NAMALWA (cell line): ENCODE measurements at regions not wholly inside any gene's neighbourhood (a gene's known extent, or its start where the extent isn't known, plus 50 kb on each side); places are given as distances from the start of the nearest gene placed in this dataset.

Source experiments
- DNase-seq: peaks from one replicate; pipeline ENCODE4 v3.0.0-alpha.2; 2015; ENCODE audit warnings: low spot score

DNA sequence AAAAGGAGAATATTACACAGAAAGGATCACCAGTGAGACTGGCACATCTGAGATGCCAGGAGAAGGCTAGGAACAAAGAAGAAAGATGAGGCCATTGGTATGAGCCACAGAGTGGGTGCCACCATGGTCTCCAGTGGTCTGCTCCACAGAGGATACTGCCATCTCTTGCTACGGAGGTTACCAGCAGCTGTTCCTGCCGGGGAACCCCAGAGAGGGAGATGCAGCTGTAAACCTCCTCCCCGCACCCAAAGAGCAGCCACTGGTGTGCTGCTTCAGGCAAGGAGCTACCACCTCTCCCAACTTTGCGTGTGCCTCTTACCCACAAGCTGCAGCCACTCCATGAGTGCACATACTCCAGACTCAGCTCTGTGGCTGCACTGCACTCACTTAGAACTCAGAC is 201.5 kb upstream of the RTL1 start:
- no peak for DNase-seq

DNA sequence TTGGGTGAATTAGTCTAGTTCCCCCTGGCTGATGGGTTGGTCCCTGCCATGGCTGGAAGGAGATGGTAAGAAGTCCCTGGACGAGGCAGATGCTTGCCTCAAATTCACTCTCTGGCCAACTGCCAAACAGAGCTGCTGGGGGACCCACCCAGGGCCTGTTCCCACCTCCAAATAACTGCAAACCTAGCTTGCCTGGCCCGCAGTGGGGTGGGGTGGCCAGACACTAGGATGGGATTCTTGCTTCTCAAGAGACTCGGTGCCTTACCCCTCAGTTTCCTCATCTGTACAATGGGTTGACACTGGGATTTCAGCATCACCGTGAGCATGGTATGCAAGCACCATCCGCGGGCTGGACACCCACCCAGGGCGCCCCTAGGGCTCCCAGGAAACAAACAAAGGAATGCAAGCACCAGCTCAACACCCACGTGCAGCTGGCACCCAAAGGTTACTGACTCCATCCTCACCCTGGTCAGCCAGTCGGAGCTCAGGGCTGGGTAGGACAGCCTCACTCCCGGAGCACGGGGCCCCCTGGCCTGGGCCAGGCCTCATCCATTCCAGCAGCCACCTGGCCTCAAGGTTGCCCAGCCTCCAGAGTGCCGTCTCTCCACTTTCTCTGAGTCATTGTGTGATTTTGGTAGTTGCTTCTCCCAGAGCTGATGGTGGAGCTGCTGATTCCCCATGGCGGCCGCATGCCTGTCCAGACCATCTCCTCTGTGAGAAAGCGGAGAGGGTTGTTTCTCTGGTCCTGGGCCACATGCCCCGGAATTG is 205.2 kb upstream of the RTL1 start:
- no peak for DNase-seq

DNA sequence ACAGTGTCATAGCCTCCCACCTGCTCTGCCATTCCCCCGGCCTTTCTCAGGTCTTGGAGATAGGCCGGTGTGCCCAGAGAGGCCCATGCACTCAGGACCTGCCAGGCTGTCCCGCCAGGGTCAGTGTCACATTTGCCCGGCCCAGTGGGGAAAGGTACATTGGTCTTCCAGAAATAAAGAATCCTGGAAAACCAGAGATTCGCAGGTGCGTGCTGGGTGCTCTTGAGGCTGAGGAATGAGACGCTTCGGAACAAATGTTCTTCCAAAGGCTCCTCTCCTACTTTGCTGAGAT is 205.8 kb upstream of the RTL1 start:
- no peak for DNase-seq

DNA sequence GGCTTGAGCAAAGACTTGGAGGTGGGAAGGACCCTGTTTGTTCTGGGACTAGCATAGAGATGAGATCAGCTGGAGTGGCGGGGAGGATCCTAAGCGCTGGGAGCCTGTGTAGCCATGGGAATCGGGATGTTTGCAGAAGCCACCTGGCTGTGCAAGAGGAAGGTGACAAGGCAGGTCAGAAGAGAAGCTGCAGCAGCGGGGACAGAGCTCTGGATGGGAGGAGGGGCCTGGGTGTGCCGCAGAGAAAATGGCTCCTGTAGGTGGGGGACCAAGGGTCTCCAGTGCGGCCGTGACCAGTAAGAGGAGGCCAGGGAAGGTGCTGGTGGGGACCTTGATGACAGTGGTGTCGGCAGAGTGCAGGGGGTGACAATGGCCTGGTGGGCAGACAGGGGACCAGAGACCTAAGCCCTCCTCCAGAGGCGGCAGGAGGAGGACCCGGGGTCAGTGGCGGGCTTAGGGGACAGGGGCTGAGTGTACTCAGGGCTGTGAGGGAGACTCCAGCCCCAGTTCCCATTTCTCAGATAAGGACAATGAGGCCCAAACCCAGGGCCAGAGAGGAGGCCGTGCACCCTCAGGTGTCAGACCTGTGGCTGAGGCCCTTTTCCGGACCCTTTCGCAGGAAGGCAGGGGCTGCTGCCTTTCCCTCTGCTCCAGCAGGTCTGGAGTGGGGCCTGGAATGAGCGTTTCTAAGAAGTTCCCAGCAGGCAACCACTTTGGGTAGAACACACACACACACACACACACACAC is 206.6 kb upstream of the RTL1 start:
- no peak for DNase-seq

DNA sequence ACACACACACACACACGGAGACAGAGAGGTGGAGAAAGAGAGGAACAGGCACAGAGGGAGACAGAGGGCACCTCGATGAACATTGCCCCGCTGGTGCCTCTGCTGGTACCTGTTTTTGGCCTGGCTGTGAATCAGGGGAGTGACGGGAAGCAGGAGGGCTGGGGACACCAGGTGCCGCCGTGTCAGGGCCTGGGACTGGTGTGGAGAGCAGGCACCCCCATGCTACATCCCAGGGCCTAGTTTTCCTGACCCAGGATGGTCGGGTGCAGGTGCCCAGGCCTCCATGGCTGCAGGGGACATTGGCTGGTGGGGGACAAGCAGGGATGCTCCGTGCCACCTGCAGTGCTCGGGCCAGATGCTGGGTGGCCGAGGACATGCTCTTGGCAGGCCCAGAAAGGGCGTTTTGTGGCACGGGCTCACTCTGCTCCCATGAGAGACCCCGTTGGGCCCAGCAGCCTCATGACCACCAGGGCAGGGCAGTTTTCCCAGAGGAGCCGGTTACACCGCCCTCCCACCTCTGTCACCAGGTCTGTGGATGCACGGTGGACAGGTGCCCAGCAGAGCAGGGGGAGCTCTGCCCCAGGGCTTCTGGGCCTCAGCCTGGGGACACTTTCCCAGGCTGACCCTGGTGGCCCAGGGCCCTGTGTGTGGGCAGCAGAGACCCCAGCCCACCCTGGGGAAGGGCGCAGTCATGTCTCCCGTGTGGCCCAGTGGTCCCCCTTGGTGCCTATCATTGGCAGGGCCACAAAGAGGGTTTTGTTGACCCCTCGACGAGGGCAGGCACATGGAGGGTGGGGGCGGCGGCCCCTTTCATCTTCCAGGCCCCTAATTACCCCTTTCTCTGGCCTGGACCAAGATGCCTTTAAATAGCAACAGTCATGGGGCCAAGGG is 207.5 kb upstream of the RTL1 start:
- DNase-seq, result no peak

DNA sequence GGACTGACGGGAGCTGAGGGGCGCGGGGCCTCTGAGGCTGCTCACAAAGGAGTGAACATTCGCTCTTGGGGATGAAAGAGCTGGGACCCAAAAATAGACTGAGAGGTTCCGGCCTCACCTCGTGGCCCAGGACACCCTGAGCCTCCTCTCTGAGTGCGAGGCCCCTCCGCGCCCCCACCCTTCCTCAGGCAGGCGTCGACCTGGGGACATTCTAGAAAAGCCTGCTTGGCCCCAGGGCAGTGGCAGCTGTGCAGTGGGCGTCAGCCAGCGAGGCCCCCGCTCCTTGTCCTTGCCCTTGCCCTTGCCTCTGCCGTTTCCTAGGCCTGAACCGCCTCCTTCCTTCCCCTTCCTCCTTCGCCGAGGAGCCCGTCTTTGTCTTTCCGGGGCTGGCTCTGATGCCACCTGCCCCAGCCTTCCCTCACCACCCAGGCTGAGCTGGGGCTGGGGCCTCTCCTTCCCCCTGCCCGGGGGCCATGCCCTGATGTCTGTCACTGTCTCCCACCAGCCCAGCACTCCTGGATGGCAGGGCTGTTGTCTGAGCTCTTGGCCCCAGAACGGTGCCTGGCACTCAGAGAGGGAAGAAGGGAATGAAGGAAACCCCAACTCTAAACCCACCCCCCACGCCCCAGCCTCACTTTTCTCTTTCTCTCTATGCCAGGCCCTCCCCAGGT is 208.2 kb upstream of the RTL1 start:
- no peak for DNase-seq

DNA sequence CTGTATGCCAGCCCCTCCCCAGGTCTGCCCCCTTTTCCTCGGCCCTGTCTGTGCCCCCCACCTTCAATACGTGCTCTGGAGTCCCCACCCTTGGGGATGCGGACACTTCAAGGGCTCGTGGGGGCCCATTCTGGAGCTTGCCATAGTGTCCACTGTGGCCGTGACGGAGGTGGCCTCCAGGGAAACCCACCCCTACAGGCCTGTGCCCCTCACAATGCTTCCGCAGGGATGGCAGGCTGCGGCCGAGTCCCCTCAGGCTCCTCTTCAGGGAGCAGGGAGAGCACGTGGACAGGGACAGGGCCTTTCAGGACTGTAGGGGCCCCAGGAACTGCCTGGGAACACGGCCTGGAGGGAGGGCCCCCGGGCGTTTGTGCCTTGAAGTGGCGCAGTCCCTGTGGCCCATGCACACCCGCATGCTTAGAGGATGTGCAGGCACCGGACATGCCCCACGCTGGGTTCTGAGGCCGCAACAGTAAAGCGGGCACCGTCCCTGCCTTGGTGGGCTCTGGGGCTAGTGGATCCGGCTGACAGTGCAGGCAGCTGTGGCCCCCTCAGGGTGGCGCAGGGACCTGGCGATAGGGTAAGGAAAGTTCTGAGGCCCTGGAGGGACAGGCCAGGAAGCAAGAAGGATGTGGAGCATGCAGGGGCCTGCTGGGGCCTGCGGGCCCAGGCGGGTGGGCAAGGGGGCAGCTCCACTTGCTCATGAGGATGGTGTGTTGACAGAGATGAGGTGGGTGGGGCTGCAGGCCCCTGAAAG is 209.0 kb upstream of the RTL1 start:
- DNase-seq, result no peak

DNA sequence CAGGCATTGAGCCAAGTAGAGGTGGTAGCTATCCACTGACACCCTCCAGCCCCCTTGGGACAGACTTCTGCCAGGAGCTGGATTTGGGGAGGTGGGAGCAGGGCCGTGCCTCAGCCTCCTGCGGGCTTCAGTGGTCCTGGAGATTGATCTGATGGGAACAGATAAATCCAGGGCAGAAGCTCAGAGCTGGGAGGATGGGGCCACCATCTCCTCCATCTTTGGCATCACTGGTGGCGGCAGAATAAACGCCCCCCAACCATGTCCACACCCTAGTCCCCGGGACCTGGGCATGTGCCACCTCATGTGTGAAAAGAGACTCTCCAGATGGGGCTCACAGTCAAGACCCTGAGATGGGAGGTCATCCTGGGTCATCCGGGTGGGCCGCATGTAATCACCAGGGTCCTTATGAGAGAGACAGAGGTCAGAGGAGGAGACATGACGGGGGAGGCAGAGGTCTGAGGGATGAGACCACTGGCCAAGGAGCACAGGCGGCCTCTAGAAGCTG is 209.6 kb upstream of the RTL1 start:
- no peak for DNase-seq

DNA sequence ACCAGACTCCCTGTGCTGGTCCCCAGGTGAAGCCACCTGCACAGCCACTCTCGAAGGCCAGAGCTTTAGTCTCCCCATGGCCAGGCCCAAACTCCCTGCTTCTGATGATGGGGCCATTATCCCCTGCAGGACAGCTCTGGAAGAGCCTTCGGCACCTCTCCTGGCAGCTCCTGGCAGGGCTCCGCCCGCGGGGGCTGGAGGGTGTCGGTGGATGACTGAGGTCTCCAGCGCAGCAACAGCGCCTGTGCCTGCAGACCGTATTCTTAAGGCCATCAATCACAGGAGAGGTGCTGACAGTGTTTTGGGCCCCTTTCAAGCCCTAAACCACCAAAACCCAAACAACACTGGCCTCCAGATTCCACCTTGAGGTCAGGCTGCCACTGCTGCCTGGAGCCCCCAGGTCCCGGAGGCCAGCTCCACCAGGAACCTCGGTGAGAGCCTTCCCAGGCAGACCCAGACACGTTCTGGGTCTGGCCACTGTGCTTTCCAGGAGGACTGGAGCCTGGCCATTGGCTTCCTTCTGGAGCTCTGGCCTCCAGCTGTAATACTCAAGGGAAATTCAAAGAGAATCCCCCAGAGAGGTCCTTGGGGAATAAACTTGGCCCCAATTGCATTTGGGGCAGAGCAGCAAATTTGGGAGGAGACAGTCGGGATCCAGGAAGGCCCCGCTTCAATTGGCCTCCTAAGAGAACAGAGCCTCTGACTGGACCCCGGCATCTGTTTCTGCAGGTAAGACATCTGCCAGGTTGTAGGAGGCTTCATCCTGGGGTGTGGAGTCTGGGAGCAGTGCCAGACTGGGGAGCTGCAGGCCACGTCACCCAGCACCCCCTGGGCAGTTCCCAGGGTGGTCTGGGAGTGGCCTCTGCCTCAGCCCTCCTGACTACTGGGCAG is 210.6 kb upstream of the RTL1 start:
- DNase-seq, result no peak

DNA sequence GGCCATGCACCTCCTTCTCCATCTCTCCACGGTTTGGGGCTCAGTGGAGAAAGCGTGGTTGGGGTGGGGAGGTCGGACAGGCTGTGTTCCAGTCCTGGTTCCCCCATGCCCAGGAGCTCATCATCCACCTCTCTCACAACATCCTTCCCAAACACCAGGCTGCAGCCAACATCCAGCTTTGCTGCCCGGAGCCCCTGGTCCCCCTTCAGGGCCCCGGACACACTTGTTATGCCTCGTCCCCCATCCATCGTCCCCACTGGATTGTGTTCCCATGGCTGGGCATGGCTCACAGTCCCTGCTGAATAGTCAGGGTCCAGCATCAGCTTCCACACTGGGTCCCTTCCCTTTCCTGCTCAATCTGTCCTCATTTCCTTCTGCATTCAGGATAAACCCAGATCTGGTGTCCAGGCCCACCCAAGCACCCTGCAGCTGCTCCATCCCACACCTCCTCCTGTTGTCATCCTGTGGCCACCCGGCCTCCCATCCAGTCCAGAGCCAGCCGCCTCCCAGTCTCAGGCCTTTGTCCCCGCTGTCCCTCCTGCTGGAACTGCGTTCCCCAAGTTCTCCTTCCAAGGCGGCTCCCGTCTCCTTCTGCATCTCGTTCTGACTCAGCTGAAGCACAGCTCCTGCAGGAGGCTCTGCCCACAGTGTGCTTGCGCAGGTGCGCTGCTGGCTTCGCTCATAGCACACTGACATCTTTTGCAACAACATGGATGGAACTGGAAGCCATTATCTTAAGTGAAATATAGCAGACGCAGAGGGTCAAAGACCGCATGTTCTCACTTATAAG is 211.4 kb upstream of the RTL1 start:
- DNase-seq, result no peak

DNA sequence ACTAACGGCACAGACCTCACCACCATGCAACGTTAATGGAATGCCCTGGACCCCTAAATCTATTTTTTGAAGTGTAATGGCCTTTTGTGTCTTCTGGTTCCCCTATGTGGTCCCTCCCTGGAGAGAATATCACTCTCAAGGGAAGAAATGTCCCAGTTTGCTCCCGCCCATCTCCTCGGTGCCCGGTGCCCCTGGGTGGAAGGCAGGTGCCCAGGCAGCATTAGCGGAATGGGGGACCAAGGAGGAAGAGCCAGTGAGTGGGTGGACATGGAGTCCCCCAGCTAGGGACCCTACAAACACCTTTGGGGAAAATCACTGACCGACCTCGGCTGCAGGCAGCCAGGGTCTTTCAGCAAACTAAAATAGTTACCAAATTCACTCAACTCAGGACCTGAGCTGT is 212.1 kb upstream of the RTL1 start:
- DNase-seq, result no peak

DNA sequence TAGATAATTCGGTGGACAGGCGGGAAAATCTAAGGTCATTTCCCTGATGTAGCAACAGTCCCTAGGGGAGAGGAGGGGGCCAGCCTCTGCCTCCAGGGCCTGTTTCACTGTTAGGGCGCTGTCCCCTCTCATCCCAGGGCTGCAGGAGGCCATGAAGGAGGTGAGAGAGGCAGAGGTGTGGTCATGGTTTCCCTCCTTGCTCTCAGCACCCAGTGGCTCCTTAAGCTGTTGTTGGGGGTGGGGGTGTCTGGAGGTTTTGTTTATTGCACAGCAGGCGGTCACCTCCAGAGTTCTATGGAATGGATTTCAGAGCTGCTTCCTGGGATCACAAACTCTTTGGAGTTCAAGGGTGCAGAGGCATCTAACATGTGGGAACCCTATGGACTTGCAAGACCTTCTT is 212.5 kb upstream of the RTL1 start:
- DNase-seq, result no peak

DNA sequence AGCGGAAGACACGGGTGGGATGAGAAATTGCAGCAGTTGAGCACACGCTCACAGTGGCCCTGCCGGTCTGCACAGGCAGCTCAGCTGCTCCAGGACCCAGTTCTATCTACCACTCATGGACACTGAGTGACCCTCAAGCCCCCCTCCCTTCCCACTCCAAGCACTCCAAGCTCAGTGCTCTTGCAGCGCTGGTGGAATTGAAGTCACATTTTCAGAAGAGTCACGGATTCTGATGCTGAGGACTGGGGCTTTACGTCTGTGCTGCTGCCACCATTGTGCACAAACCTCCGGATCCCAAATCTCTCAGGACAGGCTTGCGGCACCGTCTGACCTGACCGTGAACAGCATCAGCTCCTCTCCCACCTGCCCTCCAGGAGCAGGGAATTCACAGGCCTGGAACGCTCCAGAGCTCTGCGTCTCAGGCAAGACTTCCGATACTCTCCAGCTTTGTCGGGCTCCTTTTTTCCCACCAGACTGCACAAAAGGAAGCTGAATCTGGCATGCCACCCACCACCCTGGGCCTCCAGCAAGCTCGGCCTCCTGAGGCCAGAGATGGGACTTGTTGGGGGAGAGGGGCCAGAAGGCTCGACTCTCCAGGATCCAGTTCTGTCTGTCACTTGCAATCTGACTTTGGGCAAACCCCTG is 213.1 kb upstream of the RTL1 start:
- no peak for DNase-seq

DNA sequence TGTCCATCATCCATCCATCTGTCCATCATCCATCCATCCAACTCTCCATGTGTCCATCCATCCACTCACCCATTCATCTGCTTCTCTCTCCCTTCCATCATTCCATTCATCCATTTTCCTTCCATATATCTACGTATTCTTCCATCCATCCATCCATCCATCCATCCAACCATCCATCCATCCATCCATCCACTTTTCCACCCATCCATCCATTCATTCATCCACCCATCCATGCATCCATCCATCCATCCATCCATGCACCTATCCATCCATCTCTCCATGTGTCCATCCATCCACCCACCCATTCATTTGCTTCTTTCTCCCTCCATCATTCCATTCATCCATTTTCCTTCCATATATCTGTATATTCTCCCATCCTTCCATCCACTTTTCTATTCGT is 214.0 kb upstream of the RTL1 start:
- DNase-seq, result no peak

DNA sequence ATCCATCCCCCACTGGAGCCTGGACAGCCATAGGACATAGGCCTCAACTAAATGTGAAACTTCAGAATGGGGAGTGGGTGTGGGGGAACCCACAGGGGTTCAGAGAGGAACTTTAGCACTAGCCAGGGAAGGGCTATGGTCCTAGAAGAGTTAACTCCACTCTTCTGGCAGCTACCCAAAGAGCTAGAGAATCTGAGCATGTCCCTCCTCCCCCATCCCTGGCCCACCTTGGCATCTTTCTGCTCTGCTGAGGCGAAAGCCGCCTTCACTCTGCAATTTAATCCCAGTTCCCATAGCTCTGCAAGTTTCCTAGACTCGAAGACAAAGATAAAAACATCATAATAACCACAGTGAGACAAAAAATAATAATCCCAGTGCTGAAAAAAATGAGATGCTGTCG is 214.7 kb upstream of the RTL1 start:
- DNase-seq, result no peak

DNA sequence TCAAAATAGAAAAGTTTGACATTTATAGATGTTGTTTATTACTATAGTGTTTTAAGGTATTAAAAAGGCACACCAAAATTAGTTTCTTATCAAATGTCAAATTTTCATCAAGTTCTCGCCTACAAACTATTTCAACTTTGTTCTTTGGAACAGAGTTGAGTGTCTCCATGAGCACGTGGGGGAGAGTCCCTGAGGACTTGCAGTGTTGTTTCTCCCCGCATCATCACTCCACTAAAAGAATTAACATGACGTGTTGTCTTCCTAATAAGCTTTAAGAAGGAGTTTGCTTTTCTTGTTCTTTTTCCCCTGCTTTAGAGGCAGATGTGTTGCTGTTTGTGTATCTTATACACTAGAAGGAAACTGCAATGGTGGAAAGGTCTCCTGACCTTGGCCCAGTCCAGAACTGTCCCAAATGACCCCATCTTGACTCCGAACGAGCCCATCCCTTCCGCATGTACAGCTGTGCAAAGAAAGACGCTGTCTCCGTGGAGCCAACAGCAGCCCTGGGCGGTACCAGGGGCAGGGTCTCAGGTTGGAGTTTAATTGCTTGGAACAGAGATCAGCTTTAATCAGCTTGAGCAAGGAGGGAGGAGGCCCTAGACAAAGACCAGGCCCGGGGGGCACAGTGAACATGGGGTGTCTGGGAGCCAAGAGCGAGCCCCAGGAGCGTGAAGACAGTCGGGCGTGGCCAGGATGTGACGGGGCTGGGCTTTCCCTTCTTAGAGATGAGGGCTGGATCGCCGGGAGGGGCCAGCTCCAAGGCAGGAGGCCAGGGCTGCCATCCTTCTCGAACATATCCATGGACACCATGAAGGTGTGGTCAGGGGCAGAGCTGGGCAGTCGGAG is 215.4 kb upstream of the RTL1 start:
- DNase-seq, result no peak

DNA sequence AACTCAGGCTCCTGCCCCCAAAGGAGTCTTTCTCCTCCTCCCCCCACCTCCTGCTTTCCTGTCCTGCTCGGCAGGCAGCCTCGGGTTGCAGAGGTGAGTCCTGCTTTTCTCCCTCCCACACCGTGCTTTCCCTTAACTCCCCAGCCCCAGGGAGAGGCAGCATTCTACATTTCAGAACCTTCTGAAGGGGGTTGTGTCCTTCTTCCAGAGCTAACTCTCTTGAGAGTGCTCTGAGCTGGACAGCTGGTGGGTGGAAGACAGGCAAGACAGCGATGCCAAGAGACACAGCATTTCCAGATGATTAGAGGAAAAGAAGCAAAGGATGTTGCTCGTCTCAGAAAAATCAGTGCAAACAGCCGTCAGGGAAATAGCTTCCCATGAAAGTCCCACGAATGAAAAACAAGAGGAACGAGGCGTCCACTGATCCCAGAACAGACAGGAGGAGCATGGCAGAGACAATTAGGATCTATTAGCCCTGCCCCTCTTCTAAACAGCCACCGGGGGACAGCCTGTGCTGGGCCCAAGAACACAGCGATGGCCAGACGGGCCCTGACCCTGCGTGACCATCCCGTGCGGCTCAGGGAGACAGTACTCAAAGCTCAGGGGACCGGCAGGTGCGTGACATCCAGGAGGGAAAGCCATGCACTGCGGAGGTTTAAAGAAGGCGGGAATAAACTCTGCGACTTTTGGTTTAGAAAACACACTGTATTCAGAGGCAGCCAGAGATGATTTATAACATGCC is 216.5 kb upstream of the RTL1 start:
- DNase-seq, result no peak
